Lower leg skin (tissue), 3 donors: ENCODE measurements at regions not wholly inside any gene's neighbourhood (a gene's known extent, or its start where the extent isn't known, plus 50 kb on each side); places are given as distances from the start of the nearest gene placed in this dataset.

ENCODE experiments used
- POLR2A ChIP-seq, 2 donors: fragments of 450-650 bp; IDR thresholded peaks; one replicate each; pipeline ENCODE4 v1.6.1; 2016 to 2017; ENCODE audit warnings: antibody characterized with exemption in 2 of 2, mild to moderate bottlenecking in 1 of 2, moderate library complexity in 1 of 2
- TF ChIP-seq, protein P1 (sequence below), 3 donors: fragments of 450-650 bp; IDR thresholded peaks; one replicate each; pipeline ENCODE4 v1.5.1; 2016; ENCODE audit warnings: antibody characterized with exemption in 3 of 3, mild to moderate bottlenecking in 3 of 3, moderate library complexity in 2 of 3

DNA sequence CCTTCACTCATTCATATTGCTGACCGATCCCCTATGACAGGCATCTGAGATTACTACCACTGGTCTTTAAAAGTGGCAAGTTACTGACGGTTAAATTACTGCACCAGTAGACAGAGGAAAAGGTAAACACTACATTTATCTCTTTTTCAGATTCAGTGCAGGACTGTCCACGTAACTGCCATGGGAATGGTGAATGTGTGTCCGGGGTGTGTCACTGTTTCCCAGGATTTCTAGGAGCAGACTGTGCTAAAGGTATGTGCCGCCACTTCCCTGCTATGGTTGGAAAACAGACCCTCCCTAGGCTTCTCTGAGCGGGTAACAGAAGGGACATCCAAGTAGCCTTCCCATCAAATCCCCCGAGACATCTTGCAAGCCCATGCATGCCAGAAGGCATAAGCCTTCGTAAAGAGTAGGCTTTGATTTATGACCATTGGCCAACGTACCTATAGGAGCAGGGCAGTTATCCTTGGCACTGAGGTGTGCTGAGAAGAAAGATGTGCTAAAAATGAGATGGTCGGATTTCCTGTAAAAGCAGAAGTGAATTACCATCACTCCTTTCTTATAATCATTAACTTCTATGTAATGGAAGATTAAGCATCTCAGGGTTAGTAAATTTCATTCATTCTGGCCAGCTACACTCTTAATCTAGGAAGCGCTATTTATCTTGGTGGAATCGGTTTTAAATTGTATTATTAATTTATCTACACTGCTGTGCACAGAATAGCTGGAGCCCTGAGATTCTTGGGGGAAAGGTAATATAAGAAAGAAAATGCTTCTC, 193.4 kb upstream of the WWC1 start:
- TF ChIP-seq, protein P1, sequence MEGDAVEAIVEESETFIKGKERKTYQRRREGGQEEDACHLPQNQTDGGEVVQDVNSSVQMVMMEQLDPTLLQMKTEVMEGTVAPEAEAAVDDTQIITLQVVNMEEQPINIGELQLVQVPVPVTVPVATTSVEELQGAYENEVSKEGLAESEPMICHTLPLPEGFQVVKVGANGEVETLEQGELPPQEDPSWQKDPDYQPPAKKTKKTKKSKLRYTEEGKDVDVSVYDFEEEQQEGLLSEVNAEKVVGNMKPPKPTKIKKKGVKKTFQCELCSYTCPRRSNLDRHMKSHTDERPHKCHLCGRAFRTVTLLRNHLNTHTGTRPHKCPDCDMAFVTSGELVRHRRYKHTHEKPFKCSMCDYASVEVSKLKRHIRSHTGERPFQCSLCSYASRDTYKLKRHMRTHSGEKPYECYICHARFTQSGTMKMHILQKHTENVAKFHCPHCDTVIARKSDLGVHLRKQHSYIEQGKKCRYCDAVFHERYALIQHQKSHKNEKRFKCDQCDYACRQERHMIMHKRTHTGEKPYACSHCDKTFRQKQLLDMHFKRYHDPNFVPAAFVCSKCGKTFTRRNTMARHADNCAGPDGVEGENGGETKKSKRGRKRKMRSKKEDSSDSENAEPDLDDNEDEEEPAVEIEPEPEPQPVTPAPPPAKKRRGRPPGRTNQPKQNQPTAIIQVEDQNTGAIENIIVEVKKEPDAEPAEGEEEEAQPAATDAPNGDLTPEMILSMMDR (IDR thresholded peaks at IDR 0.05) = no peak
- TF ChIP-seq POLR2A (IDR thresholded peaks at IDR 0.05) = no peak
